Thoracic aorta (tissue), 2 donors: ENCODE measurements at regions not wholly inside any gene's neighbourhood (a gene's known extent, or its start where the extent isn't known, plus 50 kb on each side); places are given as distances from the start of the nearest gene placed in this dataset.
A peak's percentile ranks its signal among the peaks of the same experiment; 100 is the strongest.

ENCODE experiments used
- ATAC-seq: fragments of 150-250 bp; one replicate; pipeline ENCODE4 v1.8.0; 2017; ENCODE audit warnings: low read depth; ENCODE audit not compliant: insufficient number of reproducible peaks, low FRiP score
- DNase-seq: peaks from one replicate; pipeline ENCODE4 v3.0.0-alpha.2; 2020; ENCODE audit warnings: low spot score
- H3K27ac ChIP-seq, 2 donors: fragments of 200-600 bp; sonication (generic); 1 replicate in 1 of 2; 2 replicates in 1 of 2; pipeline ENCODE4 v1.5.1; 2016; ENCODE audit warnings: mild to moderate bottlenecking in 2 of 2, moderate library complexity in 2 of 2
- H3K27me3 ChIP-seq: fragments of 200-600 bp; sonication (generic); replicated peaks from 2 replicates; pipeline ENCODE4 v1.6.0; 2016; ENCODE audit warnings: mild to moderate bottlenecking; ENCODE audit not compliant: insufficient read depth
- H3K36me3 ChIP-seq: fragments of 200-600 bp; sonication (generic); one replicate; pipeline ENCODE4 v1.5.1; 2016
- H3K4me1 ChIP-seq, 2 donors: fragments of 200-600 bp; sonication (generic); 1 replicate in 1 of 2; 2 replicates in 1 of 2; pipeline versions ENCODE4 v1.5.1 to v1.6.0; 2016; ENCODE audit warnings: low read depth in 2 of 2, mild to moderate bottlenecking in 1 of 2; ENCODE audit not compliant: control insufficient read depth in 1 of 2
- H3K4me3 ChIP-seq: fragments of 200-600 bp; sonication (generic); 2 replicates; pipeline ENCODE4 v1.5.1; 2016; ENCODE audit warnings: mild to moderate bottlenecking
- H3K9me3 ChIP-seq: fragments of 200-600 bp; sonication (generic); 2 replicates; pipeline ENCODE4 v1.5.1; 2016
- CTCF ChIP-seq: fragments of 200-600 bp; sonication (generic); IDR thresholded peaks from one replicate; pipeline ENCODE4 v1.5.1; 2019; ENCODE audit warnings: antibody characterized with exemption

GRCh38 chr1:84083307-84083706 is 60.8 kb upstream of the PRKACB start:
- Histone ChIP-seq H3K4me3 (no peak overlapping the region), H3K36me3 (no peaks in the 10 kb centered on the region), H3K4me1 (peaks cover 0 to 28% of the 10 kb centered on the region in 2 donors), H3K27ac (no peak overlapping the region), H3K27me3 (no peaks in the 10 kb centered on the region), H3K9me3 (no peaks in the 10 kb centered on the region)
- no peak for TF ChIP-seq CTCF
- DNase-seq, result no peak
- ATAC-seq, result no peak

GRCh38 chr1:84078842-84079202 is 65.2 kb upstream of the PRKACB start:
- H3K36me3 ChIP-seq, result no peaks in the 10 kb centered on the region
- H3K4me1 ChIP-seq, result peaks cover 0 to 48% of the 10 kb centered on the region in 2 donors
- TF ChIP-seq CTCF, result no peak
- H3K9me3 ChIP-seq, result no peaks in the 10 kb centered on the region
- ATAC-seq, result peak; percentile 10
- no peak for DNase-seq
- no peaks in the 10 kb centered on the region for H3K27me3 ChIP-seq
- H3K4me3 ChIP-seq, result peak overlapping the region; percentile 84
- H3K27ac ChIP-seq, result peak overlapping the region; percentile 87 to 90

- peak; percentile 6 for ATAC-seq
- Histone ChIP-seq H3K9me3 (no peaks in the 10 kb centered on the region), H3K27me3 (no peaks in the 10 kb centered on the region), H3K27ac (peak overlapping the region; percentile 87 to 90), H3K4me1 (peaks cover 0 to 46% of the 10 kb centered on the region in 2 donors), H3K4me3 (peak overlapping the region; percentile 84), H3K36me3 (no peaks in the 10 kb centered on the region)
- TF ChIP-seq CTCF, result no peak
- DNase-seq, result no peak
Measured at GRCh38 chr1:84078108-84078841, 65.8 kb upstream of the PRKACB start.

- H3K9me3 ChIP-seq, result no peaks in the 10 kb centered on the region
- peaks cover 0 to 43% of the 10 kb centered on the region in 2 donors for H3K4me1 ChIP-seq
- DNase-seq (peak; percentile 17), ATAC-seq (peak; percentile 69)
- peak overlapping the region; percentile 87 to 90 for H3K27ac ChIP-seq
- peak overlapping the region; percentile 84 for H3K4me3 ChIP-seq
- no peaks in the 10 kb centered on the region for H3K27me3 ChIP-seq
- no peaks in the 10 kb centered on the region for H3K36me3 ChIP-seq
- TF ChIP-seq CTCF, result no peak
Measured at GRCh38 chr1:84077476-84078107, 66.5 kb upstream of the PRKACB start.

- H3K9me3 ChIP-seq, result no peaks in the 10 kb centered on the region
- peaks cover 0 to 20% of the 10 kb centered on the region in 2 donors for H3K4me1 ChIP-seq
- no peak for ATAC-seq
- no peaks in the 10 kb centered on the region for H3K27me3 ChIP-seq
- no peak overlapping the region for H3K27ac ChIP-seq
- DNase-seq, result no peak
- TF ChIP-seq CTCF, result no peak
- no peak overlapping the region for H3K4me3 ChIP-seq
- H3K36me3 ChIP-seq, result no peaks in the 10 kb centered on the region
Measured at GRCh38 chr1:84073266-84073665, 70.8 kb upstream of the PRKACB start.
